ENCODE measurements at regions not wholly inside any gene's neighbourhood (a gene's known extent, or its start where the extent isn't known, plus 50 kb on each side); places are given as distances from the start of the nearest gene placed in this dataset.

GRCh38 chr10:78250313-78251015 lies 216.8 kb downstream of the RPS24 start:
- ATAC-seq, result no peak

DNA sequence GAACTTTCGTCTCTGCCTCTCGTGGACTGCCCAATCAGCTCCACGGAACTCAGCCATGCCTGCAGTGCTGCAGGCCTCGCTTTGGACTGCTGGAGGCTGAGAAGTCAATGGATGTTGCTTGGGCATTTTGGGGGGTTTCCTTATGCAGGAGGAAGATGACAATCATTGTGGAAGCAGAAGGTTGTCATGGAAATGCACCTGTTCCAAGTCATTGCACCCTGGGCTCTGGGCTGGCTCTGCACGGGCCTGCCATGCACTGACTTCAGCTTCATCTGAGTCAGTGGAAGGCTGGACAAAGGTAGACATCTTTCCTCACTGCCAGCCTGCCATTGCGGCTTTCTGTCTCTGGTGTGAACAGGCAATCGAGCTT lies 217.3 kb downstream of the RPS24 start:
- ATAC-seq, result no peak

DNA sequence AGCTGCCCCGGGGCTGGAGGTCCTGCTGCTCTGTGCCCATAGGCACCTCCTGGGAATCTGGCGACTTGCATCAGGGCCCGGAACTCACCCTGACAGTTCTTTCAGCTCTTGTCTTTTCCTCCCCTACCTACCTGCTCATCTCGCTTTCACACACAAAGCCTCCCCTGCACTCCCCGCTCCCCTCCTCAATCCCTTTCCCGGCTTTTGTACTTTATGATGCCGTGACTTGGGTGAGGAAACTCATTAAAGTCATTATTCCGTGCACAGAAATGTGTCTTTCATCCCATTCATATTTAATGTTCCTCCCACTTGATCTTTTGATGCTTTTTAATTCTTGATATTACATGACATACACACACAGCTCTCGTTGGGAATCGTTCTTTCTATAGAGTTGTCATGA lies 218.6 kb downstream of the RPS24 start:
- ATAC-seq, result no peak

GRCh38 chr10:78253063-78253853 lies 219.6 kb downstream of the RPS24 start:
- no peak for ATAC-seq

- no peak for ATAC-seq
These were observed 220.3 kb downstream of the RPS24 start for GRCh38 chr10:78254013-78254412.

DNA sequence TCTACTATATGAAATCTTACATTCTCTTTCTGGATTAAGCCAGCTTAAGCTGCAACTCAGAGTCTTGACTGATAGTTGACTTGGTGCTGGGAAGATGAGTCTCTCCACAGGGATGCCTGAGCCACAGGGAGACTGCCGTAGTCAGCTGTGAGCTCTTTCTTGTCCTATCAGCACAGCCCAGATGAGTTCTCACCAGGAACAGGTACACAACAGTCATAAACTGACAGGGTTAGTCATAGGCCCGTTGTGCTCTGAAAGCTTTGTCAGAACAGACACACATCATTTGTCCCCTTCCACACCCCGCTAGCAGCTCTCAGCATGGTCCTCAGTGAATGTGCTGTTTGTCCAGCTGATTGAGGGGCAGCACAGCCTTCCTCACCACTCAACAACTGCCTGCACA lies 221.6 kb downstream of the RPS24 start:
- peak; percentile 18 for ATAC-seq

GRCh38 chr10:78255796-78256638 lies 222.4 kb downstream of the RPS24 start:
- ATAC-seq, result peak; percentile 83

GRCh38 chr10:78258323-78259030 lies 224.8 kb downstream of the RPS24 start:
- no peak for ATAC-seq

DNA sequence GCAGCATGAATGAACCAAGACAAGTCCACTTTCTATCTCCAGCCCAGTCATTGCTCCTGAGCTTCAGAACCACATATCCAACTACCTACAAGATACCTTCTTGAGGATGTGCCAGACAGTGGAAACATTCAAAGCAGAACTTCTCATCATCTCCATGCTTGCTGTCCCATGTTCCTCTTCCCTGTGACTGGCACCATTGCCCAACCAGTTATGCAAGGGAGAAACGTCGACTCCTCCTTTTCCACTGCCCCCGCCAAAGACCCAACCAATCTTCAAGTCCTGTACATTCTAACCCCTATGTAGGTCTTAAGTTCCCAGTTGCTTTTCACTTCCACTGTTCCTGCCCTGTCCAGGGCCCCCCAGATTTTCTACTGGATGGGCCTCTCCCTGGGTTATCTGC lies 225.7 kb downstream of the RPS24 start:
- ATAC-seq, result no peak

DNA sequence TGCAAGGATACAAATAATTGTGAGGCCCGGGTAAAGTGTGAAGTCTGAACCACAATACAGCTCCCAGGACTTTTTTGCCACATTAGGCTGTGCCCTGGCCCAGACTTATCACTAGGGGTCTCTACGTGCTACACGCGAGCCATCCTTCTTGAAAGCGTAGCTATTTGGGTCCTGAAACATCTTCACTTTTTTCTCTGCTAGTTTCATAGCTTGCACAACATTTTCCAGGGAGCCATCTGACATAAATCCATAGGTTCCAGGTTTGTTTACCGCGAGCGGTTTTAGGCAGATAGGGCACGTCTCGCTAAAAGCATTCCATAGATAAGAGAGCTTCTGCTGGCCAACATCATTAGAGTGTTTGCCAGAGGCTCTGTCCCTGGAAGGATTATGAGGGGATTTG lies 226.5 kb downstream of the RPS24 start:
- no peak for ATAC-seq

DNA sequence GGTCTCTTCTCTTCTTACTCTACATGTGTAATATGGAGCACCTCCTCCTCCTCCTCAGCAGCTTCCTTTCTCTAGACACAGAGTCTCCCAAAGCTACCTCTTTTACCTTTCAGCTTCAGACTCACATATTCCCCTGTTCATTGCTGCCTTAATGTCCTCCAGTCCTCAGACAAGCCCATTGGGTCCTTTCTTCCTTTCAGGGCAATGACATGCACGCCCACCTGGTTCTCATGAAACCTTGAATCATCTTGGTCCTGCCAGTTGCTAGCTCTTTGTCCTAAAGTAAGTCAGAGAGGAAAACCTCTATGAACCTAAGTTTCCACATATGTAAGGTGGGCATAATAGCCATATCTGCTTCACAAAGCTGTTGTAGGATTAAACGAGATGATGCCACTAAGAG lies 227.0 kb downstream of the RPS24 start:
- ATAC-seq, result no peak

- ATAC-seq, result no peak
These were observed 227.6 kb downstream of the RPS24 start for GRCh38 chr10:78261291-78261690.

DNA sequence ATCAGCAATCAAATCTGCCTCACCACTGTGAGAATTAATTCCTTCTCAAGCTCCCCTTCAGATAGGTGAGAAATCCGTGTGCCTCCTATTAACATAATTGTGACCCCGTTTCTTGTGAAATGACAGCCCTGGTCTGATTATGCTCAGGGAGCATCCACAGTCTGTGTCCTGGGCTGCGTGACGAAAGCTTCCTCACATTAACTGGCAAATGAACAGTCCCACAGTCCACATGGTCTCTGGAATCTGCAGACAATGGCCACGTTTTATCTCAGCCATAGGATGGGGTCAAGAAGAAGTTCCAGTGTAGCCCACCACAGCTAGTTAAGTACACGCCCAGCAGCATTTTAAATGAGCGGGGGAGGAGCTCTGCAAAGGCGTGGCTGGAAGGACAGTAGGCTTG lies 229.2 kb downstream of the RPS24 start:
- ATAC-seq, result no peak

DNA sequence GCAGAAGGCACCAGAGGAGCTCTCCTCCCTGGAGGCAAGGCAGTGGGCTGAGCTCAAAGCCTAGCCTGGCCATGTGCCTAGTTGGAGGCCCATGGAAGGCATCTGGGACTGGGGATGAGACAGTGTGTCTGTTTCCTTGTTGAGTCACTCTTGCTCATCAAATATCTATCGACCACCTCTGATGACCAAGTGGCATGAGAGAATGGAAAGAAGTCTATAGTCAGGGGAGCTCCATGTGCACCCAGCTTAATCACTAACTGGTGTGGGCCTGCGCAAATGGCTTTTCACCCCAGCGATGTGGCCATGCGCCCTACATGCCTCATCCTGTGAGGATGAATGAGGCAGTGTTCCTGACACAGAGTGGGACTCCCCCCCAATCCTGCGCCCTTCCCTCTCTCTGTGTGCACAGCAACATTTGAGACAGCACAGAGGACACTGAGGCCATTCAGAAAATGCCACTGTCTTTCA lies 229.9 kb downstream of the RPS24 start:
- ATAC-seq, result no peak

GRCh38 chr10:78264361-78264760 lies 230.7 kb downstream of the RPS24 start:
- ATAC-seq, result no peak

DNA sequence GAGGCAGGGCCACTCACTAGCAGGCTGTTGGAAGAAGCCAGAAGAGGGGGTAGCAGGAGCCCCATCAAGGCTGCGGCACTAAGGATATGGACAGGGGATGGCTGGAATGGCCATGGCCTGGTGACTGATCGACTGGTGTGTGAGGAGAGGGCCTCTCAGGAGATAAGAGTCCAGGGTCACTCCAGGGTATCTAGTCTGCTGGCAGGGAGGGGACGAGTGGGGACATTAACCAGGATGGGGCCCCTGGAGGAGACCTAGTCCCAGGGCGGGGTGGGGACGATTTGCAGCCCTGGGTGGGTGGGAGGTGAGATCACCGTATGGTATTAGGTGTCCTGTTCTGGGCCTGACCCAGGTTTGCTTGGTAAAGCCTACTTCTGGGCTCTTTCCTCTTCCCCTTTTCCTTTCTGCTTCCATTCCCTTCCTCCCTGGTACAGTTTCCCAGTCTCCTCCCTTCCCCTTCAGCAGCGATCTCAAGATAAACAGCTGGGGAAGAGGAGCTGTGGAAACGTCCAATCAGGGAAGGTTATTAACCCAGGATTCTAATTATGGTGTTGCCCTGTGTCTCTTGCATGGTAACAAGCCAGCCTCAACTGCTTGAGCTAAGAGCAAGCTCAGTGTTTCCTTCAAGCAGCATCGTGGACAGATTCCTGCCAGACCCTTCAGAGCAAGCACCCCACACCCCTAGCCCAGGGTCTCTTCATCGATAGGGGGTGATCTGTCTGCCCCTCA lies 233.2 kb downstream of the RPS24 start:
- no peak for ATAC-seq

DNA sequence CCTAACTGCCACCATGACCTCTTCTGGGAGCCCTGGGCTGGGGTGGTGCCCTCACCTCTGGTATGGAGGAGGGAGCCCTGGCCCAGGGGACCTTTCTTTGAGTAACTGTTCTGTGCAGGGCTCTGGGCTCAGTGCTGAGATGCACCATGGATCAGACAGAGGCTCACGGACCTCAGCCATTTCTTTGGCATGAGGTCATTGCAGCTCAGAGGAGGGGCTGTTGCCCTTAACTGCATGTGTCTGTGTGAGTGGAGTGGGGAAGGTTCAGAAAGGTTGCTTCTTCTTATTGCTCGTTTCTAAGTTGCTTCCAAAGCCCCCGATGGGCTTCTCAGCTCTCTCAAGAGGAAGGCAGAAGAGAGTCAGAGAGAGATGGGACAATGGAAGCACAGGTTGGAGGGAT lies 233.9 kb downstream of the RPS24 start:
- no peak for ATAC-seq

DNA sequence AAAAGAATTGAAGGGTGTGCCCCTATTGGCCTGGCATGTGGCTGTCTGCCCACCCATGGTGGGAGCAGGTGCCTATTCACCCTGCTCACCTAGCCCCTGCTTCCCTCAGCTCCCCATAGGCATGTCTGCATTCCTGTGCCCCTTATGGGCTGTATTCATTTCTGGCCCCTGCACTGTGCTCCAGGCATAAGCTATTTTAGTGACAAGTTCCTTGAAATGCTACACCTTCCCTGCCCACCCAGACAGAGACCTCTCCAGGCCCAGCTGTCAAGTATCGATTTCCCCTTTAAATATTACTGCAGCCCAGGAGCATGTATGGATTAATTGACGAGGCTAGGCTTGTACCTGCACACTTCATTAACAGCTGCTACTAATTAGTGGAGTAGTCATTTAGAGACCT lies 235.4 kb downstream of the RPS24 start:
- no peak for ATAC-seq

GRCh38 chr10:78272329-78272728 lies 238.7 kb downstream of the RPS24 start:
- no peak for ATAC-seq

DNA sequence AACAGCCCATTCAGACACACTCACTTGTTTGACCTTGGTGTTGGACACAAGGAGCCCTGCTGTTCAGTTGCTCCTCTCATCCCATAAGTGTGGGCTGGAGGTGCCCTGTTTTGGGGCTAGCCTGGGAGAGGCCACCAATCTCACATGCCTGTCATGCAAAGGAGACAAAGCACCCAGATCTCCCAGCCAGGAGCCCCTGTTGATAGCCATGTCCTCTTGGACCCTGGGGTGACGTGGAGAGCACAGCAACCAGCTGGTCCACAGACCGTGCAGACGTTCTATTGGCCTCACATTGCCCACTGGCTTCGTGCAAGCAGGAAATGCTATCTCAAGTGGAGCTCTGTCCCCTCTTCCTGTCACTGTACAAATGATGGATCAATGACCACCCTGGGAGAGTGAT lies 240.8 kb downstream of the RPS24 start:
- no peak for ATAC-seq

GRCh38 chr10:78276139-78276538 lies 242.5 kb downstream of the RPS24 start:
- no peak for ATAC-seq
